CD14-positive monocyte (primary cell): ENCODE measurements at regions not wholly inside any gene's neighbourhood (a gene's known extent, or its start where the extent isn't known, plus 50 kb on each side); places are given as distances from the start of the nearest gene placed in this dataset.

Experiments used
- DNase-seq, 3 donors: peaks; one replicate each; pipeline ENCODE4 v3.0.0-alpha.2; 2011 to 2022
- H2AFZ ChIP-seq: 2 replicates; pipeline ENCODE4 v1.6.0; 2012; ENCODE audit warnings: mild to moderate bottlenecking, low read depth, low read length, inconsistent platforms; ENCODE audit not compliant: insufficient read depth, poor library complexity, severe bottlenecking
- H3K27ac ChIP-seq, 2 donors: 1 replicate in 1 of 2; 2 replicates in 1 of 2; pipeline ENCODE4 v1.5.1; 2012 to 2013; ENCODE audit warnings: low read length in 2 of 2, control low read depth in 1 of 2, inconsistent platforms in 1 of 2, low read depth in 1 of 2, mild to moderate bottlenecking in 1 of 2
- H3K27me3 ChIP-seq, 2 donors: one replicate each; pipeline versions ENCODE4 v1.6.0 to v1.6.1; 2011 to 2013; ENCODE audit warnings: low read length in 2 of 2; ENCODE audit not compliant: control insufficient read depth in 2 of 2, insufficient read depth in 2 of 2
- H3K36me3 ChIP-seq, 2 donors: replicated peaks in 1 of 2; 1 replicate in 1 of 2; 2 replicates in 1 of 2; pipeline versions ENCODE4 v1.5.1 to v1.6.1; 2012 to 2013; ENCODE audit warnings: low read length in 2 of 2, control low read depth in 1 of 2, inconsistent platforms in 1 of 2, mild to moderate bottlenecking in 1 of 2; ENCODE audit not compliant: insufficient read depth in 2 of 2, control insufficient read depth in 1 of 2
- H3K4me1 ChIP-seq, 2 donors: 1 replicate in 1 of 2; 2 replicates in 1 of 2; pipeline versions ENCODE4 v1.5.1 to v1.6.1; 2012 to 2013; ENCODE audit warnings: low read length in 2 of 2, control low read depth in 1 of 2, inconsistent platforms in 1 of 2, mild to moderate bottlenecking in 1 of 2, moderate library complexity in 1 of 2; ENCODE audit not compliant: insufficient read depth in 2 of 2, control insufficient read depth in 1 of 2
- H3K4me2 ChIP-seq: replicated peaks from 2 replicates; pipeline ENCODE3; 2012; ENCODE audit warnings: low read length, moderate library complexity, mild to moderate bottlenecking; ENCODE audit not compliant: poor library complexity, severe bottlenecking; ENCODE audit errors: extremely low read depth
- H3K4me3 ChIP-seq, 3 experiments: fragments of 200-600 bp in 1 of 3; sonication (generic) in 1 of 3; replicated peaks in 1 of 3; 1 replicate in 2 of 3; 2 replicates in 1 of 3; pipeline ENCODE4 v1.5.1; 2011 to 2013; ENCODE audit warnings: low read length in 3 of 3, mild to moderate bottlenecking in 3 of 3, control low read depth in 2 of 3, low read depth in 2 of 3, inconsistent platforms in 1 of 3, moderate library complexity in 1 of 3
- H3K79me2 ChIP-seq: 2 replicates; pipeline ENCODE4 v1.6.0; 2012; ENCODE audit warnings: mild to moderate bottlenecking, control low read depth, inconsistent platforms, low read length, moderate library complexity; ENCODE audit not compliant: insufficient read depth
- H3K9ac ChIP-seq: 2 replicates; pipeline ENCODE4 v1.6.0; 2017; ENCODE audit warnings: low read length, mild to moderate bottlenecking; ENCODE audit not compliant: insufficient read depth, poor library complexity, severe bottlenecking
- H3K9me3 ChIP-seq, 2 donors: replicated peaks in 1 of 2; 1 replicate in 1 of 2; 2 replicates in 1 of 2; pipeline versions ENCODE4 v1.5.1 to v1.6.1; 2012 to 2013; ENCODE audit warnings: low read length in 2 of 2, control low read depth in 1 of 2; ENCODE audit not compliant: control insufficient read depth in 1 of 2, insufficient read depth in 1 of 2
- H4K20me1 ChIP-seq: 2 replicates; pipeline ENCODE4 v1.6.0; 2012; ENCODE audit warnings: mild to moderate bottlenecking, low read length, control low read depth, moderate library complexity; ENCODE audit not compliant: insufficient read depth
- H3K27ac Mint-ChIP-seq, 7 donors: one replicate each; pipeline ENCODE4 v1.8.0; 2020; ENCODE audit warnings: mild to moderate bottlenecking in 7 of 7, mixed read lengths in 7 of 7, moderate library complexity in 6 of 7, inconsistent platforms in 2 of 7
- H3K27me3 Mint-ChIP-seq, 3 donors: one replicate each; pipeline ENCODE4 v1.8.0; 2021 to 2022; ENCODE audit warnings: low read depth in 3 of 3, mild to moderate bottlenecking in 3 of 3, mixed read lengths in 3 of 3, moderate library complexity in 3 of 3, inconsistent platforms in 1 of 3
- H3K36me3 Mint-ChIP-seq, 2 donors: one replicate each; pipeline ENCODE4 v1.8.0; 2020; ENCODE audit warnings: mixed read lengths in 2 of 2, inconsistent platforms in 1 of 2, mild to moderate bottlenecking in 1 of 2
- H3K4me1 Mint-ChIP-seq: one replicate; pipeline ENCODE4 v1.8.0; 2020; ENCODE audit warnings: mild to moderate bottlenecking, mixed read lengths
- H3K4me3 Mint-ChIP-seq, 2 donors: one replicate each; pipeline ENCODE4 v1.8.0; 2020; ENCODE audit warnings: mild to moderate bottlenecking in 2 of 2, mixed read lengths in 2 of 2, moderate library complexity in 1 of 2
- H3K9me3 Mint-ChIP-seq, 7 donors: one replicate each; pipeline ENCODE4 v1.8.0; 2020 to 2022; ENCODE audit warnings: mixed read lengths in 7 of 7, mild to moderate bottlenecking in 6 of 7, moderate library complexity in 6 of 7, inconsistent platforms in 2 of 7
- WGBS: methylation state at CpG from one replicate; pipeline ENCODE4 v1.1.5; 2013; ENCODE audit warnings: missing lambda C conversion rate; ENCODE audit not compliant: insufficient coverage; 5-methylcytosine and 5-hydroxymethylcytosine counted together
- intact Hi-C, 2 donors: fragments of 100-400 bp; cut with micrococcal nuclease; formaldehyde crosslinking; loops; one replicate each; pipeline versions ENCODE4 v1.15.0 to v1.15.1; 2023
- TF ChIP-seq, protein P1 (sequence below): fragments of 200-600 bp; IDR thresholded peaks from one replicate; pipeline ENCODE4 v1.8.0; 2022; ENCODE audit warnings: antibody characterized with exemption, mild to moderate bottlenecking

GRCh38 chr9:31824860-31825259 is 559.6 kb upstream of the ACO1 start:
- TF ChIP-seq, protein P1, sequence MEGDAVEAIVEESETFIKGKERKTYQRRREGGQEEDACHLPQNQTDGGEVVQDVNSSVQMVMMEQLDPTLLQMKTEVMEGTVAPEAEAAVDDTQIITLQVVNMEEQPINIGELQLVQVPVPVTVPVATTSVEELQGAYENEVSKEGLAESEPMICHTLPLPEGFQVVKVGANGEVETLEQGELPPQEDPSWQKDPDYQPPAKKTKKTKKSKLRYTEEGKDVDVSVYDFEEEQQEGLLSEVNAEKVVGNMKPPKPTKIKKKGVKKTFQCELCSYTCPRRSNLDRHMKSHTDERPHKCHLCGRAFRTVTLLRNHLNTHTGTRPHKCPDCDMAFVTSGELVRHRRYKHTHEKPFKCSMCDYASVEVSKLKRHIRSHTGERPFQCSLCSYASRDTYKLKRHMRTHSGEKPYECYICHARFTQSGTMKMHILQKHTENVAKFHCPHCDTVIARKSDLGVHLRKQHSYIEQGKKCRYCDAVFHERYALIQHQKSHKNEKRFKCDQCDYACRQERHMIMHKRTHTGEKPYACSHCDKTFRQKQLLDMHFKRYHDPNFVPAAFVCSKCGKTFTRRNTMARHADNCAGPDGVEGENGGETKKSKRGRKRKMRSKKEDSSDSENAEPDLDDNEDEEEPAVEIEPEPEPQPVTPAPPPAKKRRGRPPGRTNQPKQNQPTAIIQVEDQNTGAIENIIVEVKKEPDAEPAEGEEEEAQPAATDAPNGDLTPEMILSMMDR, result no peak
- Histone ChIP-seq H3K79me2 (no peaks in the 10 kb centered on the region), H2AFZ (no peak overlapping the region), H3K4me2 (no peak overlapping the region), H3K9ac (no peak overlapping the region), H3K27me3 (no peaks in the 10 kb centered on the region), H3K36me3 (no peaks in the 10 kb centered on the region), H3K4me3 (no peak overlapping the region), H3K4me1 (no peaks in the 10 kb centered on the region), H3K27ac (no peak overlapping the region), H3K9me3 (peaks cover 11 to 16% of the 10 kb centered on the region in 2 donors), H4K20me1 (no peaks in the 10 kb centered on the region)
- no peak overlapping the region for H3K27ac Mint-ChIP-seq
- intact Hi-C loops, result no loop called here
- no peak overlapping the region for H3K4me3 Mint-ChIP-seq
- DNase-seq, result no peak
- whole genome bisulfite sequencing, result 67% methylated on average over 1 of the region's 2 CpGs
- no peaks in the 10 kb centered on the region for H3K4me1 Mint-ChIP-seq
- H3K27me3 Mint-ChIP-seq, result no peaks in the 10 kb centered on the region
- H3K9me3 Mint-ChIP-seq, result peaks cover 0 to 7% (median 3%) of the 10 kb centered on the region in 7 donors
- no peaks in the 10 kb centered on the region for H3K36me3 Mint-ChIP-seq

GRCh38 chr9:31837211-31837610 is 547.2 kb upstream of the ACO1 start:
- no peak overlapping the region for H3K4me3 Mint-ChIP-seq
- no peak overlapping the region for H3K27ac Mint-ChIP-seq
- H3K4me2 ChIP-seq, result no peak overlapping the region
- DNase-seq, result no peak
- H3K9me3 ChIP-seq, result no peaks in the 10 kb centered on the region
- H3K27me3 Mint-ChIP-seq, result no peaks in the 10 kb centered on the region
- H3K9ac ChIP-seq, result no peak overlapping the region
- peaks cover 0 to 2% (median 0%) of the 10 kb centered on the region in 7 donors for H3K9me3 Mint-ChIP-seq
- H3K4me1 ChIP-seq, result no peaks in the 10 kb centered on the region
- H3K36me3 Mint-ChIP-seq, result no peaks in the 10 kb centered on the region
- intact Hi-C loops, result no loop called here
- WGBS, result no CpG with 5 or more reads among the region's 3 CpGs
- no peak overlapping the region for H2AFZ ChIP-seq
- no peaks in the 10 kb centered on the region for H3K4me1 Mint-ChIP-seq
- no peaks in the 10 kb centered on the region for H4K20me1 ChIP-seq
- TF ChIP-seq, protein P1, result no peak
- H3K36me3 ChIP-seq, result no peaks in the 10 kb centered on the region
- no peak overlapping the region for H3K4me3 ChIP-seq
- H3K27me3 ChIP-seq, result no peaks in the 10 kb centered on the region
- H3K79me2 ChIP-seq, result no peaks in the 10 kb centered on the region
- H3K27ac ChIP-seq, result no peak overlapping the region
